Suprapubic skin (tissue), 4 donors: ENCODE measurements at regions not wholly inside any gene's neighbourhood (a gene's known extent, or its start where the extent isn't known, plus 50 kb on each side); places are given as distances from the start of the nearest gene placed in this dataset.
A peak's percentile ranks its signal among the peaks of the same experiment; 100 is the strongest.
"Not testable (repeated sequence)": the region's sequence is repeated elsewhere in the genome, so short reads cannot be mapped to it uniquely, and the experiment has no call there.

Experiments used
- DNase-seq, 2 donors: peaks; one replicate each; pipeline ENCODE4 v3.0.0-alpha.2; 2019; ENCODE audit warnings: low spot score in 2 of 2
- H3K27ac ChIP-seq: fragments of 200-600 bp; sonication (generic); one replicate; pipeline ENCODE4 v1.5.1; 2019
- H3K27me3 ChIP-seq: fragments of 200-600 bp; sonication (generic); one replicate; pipeline ENCODE4 v1.5.1; 2019
- H3K36me3 ChIP-seq: fragments of 200-600 bp; sonication (generic); one replicate; pipeline ENCODE4 v1.5.1; 2019
- H3K4me1 ChIP-seq: fragments of 200-600 bp; sonication (generic); one replicate; pipeline ENCODE4 v1.5.1; 2019
- H3K4me3 ChIP-seq: fragments of 200-600 bp; sonication (generic); one replicate; pipeline ENCODE4 v1.5.1; 2019; ENCODE audit warnings: mild to moderate bottlenecking
- H3K9me3 ChIP-seq: fragments of 200-600 bp; sonication (generic); one replicate; pipeline ENCODE4 v1.5.1; 2019
- CTCF ChIP-seq, 2 donors: fragments of 200-600 bp in 1 of 2; fragments of 450-650 bp in 1 of 2; sonication (generic) in 1 of 2; IDR thresholded peaks; one replicate each; pipeline ENCODE4 v1.5.1; 2016 to 2019; ENCODE audit warnings: antibody characterized with exemption in 2 of 2, mild to moderate bottlenecking in 1 of 2, moderate library complexity in 1 of 2
- EP300 ChIP-seq: sonication (generic); formaldehyde crosslinking; IDR thresholded peaks from one replicate; pipeline ENCODE4 v1.6.1; 2017; ENCODE audit warnings: antibody characterized with exemption
- POLR2A ChIP-seq, 2 donors: fragments of 450-650 bp; IDR thresholded peaks; one replicate each; pipeline ENCODE4 v1.6.1; 2017; ENCODE audit warnings: antibody characterized with exemption in 2 of 2, mild to moderate bottlenecking in 2 of 2, moderate library complexity in 2 of 2
- POLR2AphosphoS5 ChIP-seq, 3 donors: sonication (generic); formaldehyde crosslinking; IDR thresholded peaks; one replicate each; pipeline ENCODE4 v1.6.1; 2017; ENCODE audit warnings: antibody characterized with exemption in 3 of 3
- WGBS: methylation state at CpG from one replicate; pipeline ENCODE4 v1.1.5; 2018; 5-methylcytosine and 5-hydroxymethylcytosine counted together

DNA sequence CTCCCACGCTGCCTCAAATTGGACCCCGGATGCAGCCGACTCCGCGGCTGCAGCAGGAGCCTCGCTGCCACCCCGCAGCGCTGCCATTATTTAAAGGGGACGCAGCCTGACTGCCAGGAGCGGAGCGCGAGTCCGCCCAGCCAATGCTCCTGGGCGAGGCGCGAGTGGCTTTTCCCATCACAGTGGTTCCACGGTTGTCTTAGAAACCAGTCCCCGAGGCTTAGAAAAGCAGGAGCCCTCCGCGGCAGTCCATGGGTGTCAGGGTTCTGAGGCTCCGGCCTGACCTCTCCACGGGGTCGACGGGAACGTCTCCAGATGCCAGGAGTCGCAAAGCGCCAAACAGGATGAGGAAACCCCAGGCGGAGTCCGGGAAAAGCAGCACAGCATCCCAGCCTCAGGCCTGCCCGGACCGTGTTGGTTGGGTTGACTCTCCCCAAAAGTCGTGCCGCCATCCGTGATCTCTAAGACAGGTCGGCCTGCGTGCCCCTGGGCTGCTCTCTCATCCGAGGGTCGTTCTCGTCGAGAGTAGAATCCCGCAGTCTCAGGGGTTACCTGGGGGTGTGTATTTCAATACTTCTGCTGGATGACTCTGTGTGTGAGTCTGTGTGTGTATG, 975.8 kb upstream of the DEFB115 start:
- no peak for TF ChIP-seq POLR2AphosphoS5 (IDR thresholded peaks at IDR 0.05)
- TF ChIP-seq POLR2A (IDR thresholded peaks at IDR 0.05): no peak
- no peak for TF ChIP-seq EP300
- TF ChIP-seq CTCF (IDR thresholded peaks at IDR 0.05): no peak
- H3K36me3 ChIP-seq: no peaks in the 10 kb centered on the region
- no peaks in the 10 kb centered on the region for H3K9me3 ChIP-seq
- peak overlapping the region; percentile 36 for H3K4me3 ChIP-seq
- DNase-seq: no peak
- H3K27ac ChIP-seq: no peak overlapping the region
- 88% methylated on average over 18 of the region's 41 CpGs for WGBS
- H3K27me3 ChIP-seq: no peaks in the 10 kb centered on the region
- H3K4me1 ChIP-seq: peaks cover 15% of the 10 kb centered on the region

DNA sequence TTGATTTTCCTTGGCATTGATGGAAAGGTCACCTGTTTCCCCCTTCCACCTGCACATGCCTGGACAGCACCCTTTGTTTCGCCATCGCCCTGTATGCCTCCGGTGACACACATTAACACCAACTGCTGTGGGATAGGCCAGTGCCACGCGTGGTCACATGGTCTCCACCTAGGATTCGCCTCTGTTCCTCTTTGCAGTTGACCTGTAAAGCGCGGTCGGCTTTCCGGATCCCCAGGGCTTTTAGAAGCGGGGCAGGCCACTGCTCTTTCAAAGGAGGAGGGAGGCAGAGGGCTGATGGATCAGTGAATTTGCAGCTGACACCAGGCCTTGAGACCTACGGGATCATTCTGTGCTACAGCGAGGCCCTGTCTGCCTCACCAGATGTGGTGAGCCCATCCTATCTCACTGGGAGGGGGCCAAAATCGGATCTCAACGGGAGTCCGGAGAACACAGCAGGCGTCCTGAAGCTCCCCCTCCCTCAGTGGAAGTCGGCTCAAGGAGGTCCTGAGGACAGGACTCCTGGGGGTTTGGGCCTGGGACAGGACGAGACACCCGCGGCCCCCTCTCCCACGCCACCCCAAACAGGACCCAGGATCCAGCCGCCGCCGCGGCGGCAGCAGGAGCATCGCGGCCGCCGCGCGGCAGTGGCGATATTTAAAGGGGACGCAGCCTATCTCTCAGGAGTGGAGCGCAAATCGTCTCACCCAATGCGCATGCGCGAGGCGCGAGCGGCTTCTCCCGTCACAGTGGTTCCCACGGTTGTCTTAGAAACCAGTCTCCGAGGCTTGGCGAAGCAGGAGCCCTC, 973.8 kb upstream of the DEFB115 start:
- H3K4me1 ChIP-seq: peaks cover 15% of the 10 kb centered on the region
- not testable (repeated sequence) for H3K9me3 ChIP-seq, DNase-seq, H3K27ac ChIP-seq, H3K36me3 ChIP-seq, H3K27me3 ChIP-seq
- H3K4me3 ChIP-seq: peak overlapping the region; percentile 47
- 55% methylated on average over 28 of the region's 47 CpGs for WGBS

DNA sequence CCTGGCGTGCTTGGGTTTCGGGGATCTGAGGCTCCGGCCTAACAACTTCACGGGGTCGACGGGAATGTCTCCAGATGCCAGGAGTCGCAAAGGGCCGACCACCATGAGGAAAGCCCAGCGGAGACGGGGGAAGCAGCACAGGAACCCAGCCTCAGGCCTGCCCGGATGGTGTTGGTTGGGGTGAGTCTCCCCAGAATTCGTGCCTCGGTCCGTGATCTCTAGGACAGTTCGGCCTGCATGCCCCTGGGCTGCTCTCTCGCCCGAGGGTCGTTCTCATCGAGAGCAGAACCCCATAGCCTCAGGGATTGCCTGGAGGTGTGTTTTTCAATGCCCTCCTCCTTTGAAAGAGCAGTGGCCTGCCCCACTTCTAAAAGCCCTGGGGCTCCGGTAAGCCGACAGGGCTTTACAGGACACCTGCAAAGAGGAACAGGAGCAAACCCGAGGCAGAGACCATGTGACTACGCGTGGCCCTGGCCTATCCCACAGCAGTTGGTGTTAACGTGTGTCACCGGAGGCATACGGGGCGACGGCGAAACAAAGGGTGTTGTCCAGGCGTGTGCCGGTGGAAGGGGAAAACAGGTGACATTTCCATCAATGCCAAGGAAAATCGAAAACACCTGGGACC, 973.1 kb upstream of the DEFB115 start:
- peaks cover 17% of the 10 kb centered on the region for H3K4me1 ChIP-seq
- no peaks in the 10 kb centered on the region for H3K9me3 ChIP-seq
- TF ChIP-seq EP300: no peak
- TF ChIP-seq POLR2A (IDR thresholded peaks at IDR 0.05): no peak
- no peak for DNase-seq
- no peak overlapping the region for H3K27ac ChIP-seq
- H3K36me3 ChIP-seq: no peaks in the 10 kb centered on the region
- 75% methylated on average over 30 of the region's 33 CpGs for WGBS
- no peaks in the 10 kb centered on the region for H3K27me3 ChIP-seq
- peak overlapping the region; percentile 47 for H3K4me3 ChIP-seq

GRCh38 chr20:30285677-30286076, 971.8 kb upstream of the DEFB115 start:
- DNase-seq: no peak
- Histone ChIP-seq H3K27me3 (no peaks in the 10 kb centered on the region), H3K27ac (no peak overlapping the region), H3K4me3 (no peak overlapping the region), H3K9me3 (no peaks in the 10 kb centered on the region), H3K36me3 (no peaks in the 10 kb centered on the region), H3K4me1 (peaks cover 25% of the 10 kb centered on the region)
- no peak for TF ChIP-seq POLR2A (IDR thresholded peaks at IDR 0.05)
- no peak for TF ChIP-seq POLR2AphosphoS5 (IDR thresholded peaks at IDR 0.05)
- no peak for TF ChIP-seq CTCF (IDR thresholded peaks at IDR 0.05)
- no peak for TF ChIP-seq EP300
- WGBS: 91% methylated on average over 17 of the region's 17 CpGs

- DNase-seq: no peak
- H3K27me3 ChIP-seq: no peaks in the 10 kb centered on the region
- H3K27ac ChIP-seq: no peak overlapping the region
- 84% methylated on average over 15 of the region's 15 CpGs for WGBS
- H3K4me1 ChIP-seq: peaks cover 26% of the 10 kb centered on the region
- TF ChIP-seq EP300 (no peak), POLR2A (IDR thresholded peaks at IDR 0.05) (no peak), POLR2AphosphoS5 (IDR thresholded peaks at IDR 0.05) (no peak), CTCF (IDR thresholded peaks at IDR 0.05) (no peak)
- no peaks in the 10 kb centered on the region for H3K36me3 ChIP-seq
- no peak overlapping the region for H3K4me3 ChIP-seq
- no peaks in the 10 kb centered on the region for H3K9me3 ChIP-seq
These were observed 971.3 kb upstream of the DEFB115 start for GRCh38 chr20:30286157-30286556.

GRCh38 chr20:30287459-30287858, 970.0 kb upstream of the DEFB115 start:
- not testable (repeated sequence) for H3K36me3 ChIP-seq, H3K9me3 ChIP-seq, DNase-seq, H3K27ac ChIP-seq, H3K4me3 ChIP-seq, H3K27me3 ChIP-seq
- peaks cover 26% of the 10 kb centered on the region for H3K4me1 ChIP-seq
- 82% methylated on average over 11 of the region's 22 CpGs for WGBS
